ENCODE measurements at regions not wholly inside any gene's neighbourhood (a gene's known extent, or its start where the extent isn't known, plus 50 kb on each side); places are given as distances from the start of the nearest gene placed in this dataset.

DNA sequence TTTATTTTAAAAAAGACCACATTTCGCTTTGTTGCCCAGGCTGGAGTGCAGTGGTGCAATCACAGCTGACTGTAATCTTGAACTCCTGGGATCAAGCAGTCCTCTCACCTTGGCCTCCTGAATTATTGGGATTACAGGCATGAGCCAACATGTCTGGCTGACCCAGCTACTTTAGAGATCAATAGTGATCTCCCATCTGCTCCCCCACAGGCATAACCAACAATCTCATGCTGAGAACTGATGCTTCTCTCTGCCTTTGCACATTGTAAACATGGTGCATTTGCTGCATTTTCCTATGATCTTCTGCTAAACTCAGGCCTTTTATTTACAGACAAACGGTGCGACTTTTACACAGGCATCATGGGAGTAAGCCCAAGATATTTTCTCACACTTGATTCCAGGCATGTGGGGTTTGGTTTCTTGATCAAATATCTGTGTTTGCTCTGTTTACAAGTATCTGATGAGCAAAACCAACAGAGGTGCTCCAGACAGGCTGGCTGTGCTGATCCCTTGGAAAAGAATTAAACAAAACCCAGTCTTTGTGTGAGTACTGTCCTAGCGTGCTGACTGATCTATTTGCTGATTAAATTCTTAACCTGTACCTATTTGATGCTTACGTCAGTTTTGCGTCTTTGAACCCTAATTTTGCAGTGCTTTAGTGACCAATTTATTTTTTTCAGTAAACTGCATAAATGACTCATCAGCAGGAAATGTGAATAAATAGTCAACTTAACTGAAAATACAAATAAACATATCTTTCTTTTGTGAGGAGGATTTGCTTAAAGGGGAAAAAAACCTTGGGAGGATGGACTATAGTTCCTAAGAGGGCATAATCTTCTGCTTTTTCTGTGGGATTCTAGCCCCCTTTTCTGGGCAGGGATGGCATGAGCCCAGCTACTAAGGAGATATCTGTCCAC lies 191.7 kb upstream of the NR3C1 start (continued):
- TF ChIP-seq, protein P1, sequence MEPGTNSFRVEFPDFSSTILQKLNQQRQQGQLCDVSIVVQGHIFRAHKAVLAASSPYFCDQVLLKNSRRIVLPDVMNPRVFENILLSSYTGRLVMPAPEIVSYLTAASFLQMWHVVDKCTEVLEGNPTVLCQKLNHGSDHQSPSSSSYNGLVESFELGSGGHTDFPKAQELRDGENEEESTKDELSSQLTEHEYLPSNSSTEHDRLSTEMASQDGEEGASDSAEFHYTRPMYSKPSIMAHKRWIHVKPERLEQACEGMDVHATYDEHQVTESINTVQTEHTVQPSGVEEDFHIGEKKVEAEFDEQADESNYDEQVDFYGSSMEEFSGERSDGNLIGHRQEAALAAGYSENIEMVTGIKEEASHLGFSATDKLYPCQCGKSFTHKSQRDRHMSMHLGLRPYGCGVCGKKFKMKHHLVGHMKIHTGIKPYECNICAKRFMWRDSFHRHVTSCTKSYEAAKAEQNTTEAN (CRISPR knock-in tag; conservative IDR thresholded peaks at IDR 0.05) = peak; percentile 84
- no peak for TF ChIP-seq CAMTA2 (CRISPR knock-in tag; IDR thresholded peaks at IDR 0.05; ENCODE audit: borderline replicate concordance)
- TF ChIP-seq, protein P2, sequence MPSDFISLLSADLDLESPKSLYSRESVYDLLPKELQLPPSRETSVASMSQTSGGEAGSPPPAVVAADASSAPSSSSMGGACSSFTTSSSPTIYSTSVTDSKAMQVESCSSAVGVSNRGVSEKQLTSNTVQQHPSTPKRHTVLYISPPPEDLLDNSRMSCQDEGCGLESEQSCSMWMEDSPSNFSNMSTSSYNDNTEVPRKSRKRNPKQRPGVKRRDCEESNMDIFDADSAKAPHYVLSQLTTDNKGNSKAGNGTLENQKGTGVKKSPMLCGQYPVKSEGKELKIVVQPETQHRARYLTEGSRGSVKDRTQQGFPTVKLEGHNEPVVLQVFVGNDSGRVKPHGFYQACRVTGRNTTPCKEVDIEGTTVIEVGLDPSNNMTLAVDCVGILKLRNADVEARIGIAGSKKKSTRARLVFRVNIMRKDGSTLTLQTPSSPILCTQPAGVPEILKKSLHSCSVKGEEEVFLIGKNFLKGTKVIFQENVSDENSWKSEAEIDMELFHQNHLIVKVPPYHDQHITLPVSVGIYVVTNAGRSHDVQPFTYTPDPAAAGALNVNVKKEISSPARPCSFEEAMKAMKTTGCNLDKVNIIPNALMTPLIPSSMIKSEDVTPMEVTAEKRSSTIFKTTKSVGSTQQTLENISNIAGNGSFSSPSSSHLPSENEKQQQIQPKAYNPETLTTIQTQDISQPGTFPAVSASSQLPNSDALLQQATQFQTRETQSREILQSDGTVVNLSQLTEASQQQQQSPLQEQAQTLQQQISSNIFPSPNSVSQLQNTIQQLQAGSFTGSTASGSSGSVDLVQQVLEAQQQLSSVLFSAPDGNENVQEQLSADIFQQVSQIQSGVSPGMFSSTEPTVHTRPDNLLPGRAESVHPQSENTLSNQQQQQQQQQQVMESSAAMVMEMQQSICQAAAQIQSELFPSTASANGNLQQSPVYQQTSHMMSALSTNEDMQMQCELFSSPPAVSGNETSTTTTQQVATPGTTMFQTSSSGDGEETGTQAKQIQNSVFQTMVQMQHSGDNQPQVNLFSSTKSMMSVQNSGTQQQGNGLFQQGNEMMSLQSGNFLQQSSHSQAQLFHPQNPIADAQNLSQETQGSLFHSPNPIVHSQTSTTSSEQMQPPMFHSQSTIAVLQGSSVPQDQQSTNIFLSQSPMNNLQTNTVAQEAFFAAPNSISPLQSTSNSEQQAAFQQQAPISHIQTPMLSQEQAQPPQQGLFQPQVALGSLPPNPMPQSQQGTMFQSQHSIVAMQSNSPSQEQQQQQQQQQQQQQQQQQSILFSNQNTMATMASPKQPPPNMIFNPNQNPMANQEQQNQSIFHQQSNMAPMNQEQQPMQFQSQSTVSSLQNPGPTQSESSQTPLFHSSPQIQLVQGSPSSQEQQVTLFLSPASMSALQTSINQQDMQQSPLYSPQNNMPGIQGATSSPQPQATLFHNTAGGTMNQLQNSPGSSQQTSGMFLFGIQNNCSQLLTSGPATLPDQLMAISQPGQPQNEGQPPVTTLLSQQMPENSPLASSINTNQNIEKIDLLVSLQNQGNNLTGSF (CRISPR knock-in tag; IDR thresholded peaks at IDR 0.05) = no peak
- no peak for TF ChIP-seq RBM39 (IDR thresholded peaks at IDR 0.05; ENCODE audit: low read depth, low read length, poor library complexity, severe bottlenecking)
- TF ChIP-seq ZNF124 (CRISPR knock-in tag; IDR thresholded peaks at IDR 0.05) = peak; percentile 58; the same call in 1 of the 2 replicates
- no peak for TF ChIP-seq IKZF4 (CRISPR knock-in tag; IDR thresholded peaks at IDR 0.05; ENCODE audit: borderline replicate concordance, low read depth, not compliant biosample characterization)
- TF ChIP-seq, protein P3, sequence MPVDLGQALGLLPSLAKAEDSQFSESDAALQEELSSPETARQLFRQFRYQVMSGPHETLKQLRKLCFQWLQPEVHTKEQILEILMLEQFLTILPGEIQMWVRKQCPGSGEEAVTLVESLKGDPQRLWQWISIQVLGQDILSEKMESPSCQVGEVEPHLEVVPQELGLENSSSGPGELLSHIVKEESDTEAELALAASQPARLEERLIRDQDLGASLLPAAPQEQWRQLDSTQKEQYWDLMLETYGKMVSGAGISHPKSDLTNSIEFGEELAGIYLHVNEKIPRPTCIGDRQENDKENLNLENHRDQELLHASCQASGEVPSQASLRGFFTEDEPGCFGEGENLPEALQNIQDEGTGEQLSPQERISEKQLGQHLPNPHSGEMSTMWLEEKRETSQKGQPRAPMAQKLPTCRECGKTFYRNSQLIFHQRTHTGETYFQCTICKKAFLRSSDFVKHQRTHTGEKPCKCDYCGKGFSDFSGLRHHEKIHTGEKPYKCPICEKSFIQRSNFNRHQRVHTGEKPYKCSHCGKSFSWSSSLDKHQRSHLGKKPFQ (CRISPR knock-in tag; IDR thresholded peaks at IDR 0.05; ENCODE audit: insufficient replicate concordance) = peak; percentile 41
- no peak; the same call in 1 of the 2 replicates for TF ChIP-seq KDM3A (CRISPR knock-in tag; IDR thresholded peaks at IDR 0.05; ENCODE audit: low read depth)
- TF ChIP-seq, protein P4, sequence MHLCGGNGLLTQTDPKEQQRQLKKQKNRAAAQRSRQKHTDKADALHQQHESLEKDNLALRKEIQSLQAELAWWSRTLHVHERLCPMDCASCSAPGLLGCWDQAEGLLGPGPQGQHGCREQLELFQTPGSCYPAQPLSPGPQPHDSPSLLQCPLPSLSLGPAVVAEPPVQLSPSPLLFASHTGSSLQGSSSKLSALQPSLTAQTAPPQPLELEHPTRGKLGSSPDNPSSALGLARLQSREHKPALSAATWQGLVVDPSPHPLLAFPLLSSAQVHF (CRISPR knock-in tag; IDR thresholded peaks at IDR 0.05) = no peak
- TF ChIP-seq, protein P5, sequence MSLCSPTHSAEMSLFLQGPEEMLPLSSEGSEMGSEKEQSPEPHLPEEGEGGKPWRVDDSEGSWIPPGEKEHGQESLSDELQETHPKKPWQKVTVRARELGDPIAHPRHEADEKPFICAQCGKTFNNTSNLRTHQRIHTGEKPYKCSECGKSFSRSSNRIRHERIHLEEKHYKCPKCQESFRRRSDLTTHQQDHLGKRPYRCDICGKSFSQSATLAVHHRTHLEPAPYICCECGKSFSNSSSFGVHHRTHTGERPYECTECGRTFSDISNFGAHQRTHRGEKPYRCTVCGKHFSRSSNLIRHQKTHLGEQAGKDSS (CRISPR knock-in tag; IDR thresholded peaks at IDR 0.05; ENCODE audit: borderline replicate concordance, low read depth) = peak; percentile 57; the same call in 1 of the 2 replicates
- no peak for TF ChIP-seq SMARCC2 (IDR thresholded peaks at IDR 0.05)
- TF ChIP-seq, protein P6, sequence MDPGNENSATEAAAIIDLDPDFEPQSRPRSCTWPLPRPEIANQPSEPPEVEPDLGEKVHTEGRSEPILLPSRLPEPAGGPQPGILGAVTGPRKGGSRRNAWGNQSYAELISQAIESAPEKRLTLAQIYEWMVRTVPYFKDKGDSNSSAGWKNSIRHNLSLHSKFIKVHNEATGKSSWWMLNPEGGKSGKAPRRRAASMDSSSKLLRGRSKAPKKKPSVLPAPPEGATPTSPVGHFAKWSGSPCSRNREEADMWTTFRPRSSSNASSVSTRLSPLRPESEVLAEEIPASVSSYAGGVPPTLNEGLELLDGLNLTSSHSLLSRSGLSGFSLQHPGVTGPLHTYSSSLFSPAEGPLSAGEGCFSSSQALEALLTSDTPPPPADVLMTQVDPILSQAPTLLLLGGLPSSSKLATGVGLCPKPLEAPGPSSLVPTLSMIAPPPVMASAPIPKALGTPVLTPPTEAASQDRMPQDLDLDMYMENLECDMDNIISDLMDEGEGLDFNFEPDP (CRISPR knock-in tag; conservative IDR thresholded peaks at IDR 0.05) = no peak
- no peak for TF ChIP-seq ZNF607 (CRISPR knock-in tag; IDR thresholded peaks at IDR 0.05; ENCODE audit: borderline replicate concordance)
- TF ChIP-seq TAF15 (IDR thresholded peaks at IDR 0.05; ENCODE audit: low read depth, low read length, poor library complexity, severe bottlenecking) = no peak

Measured in HepG2 (cell line).